ENCODE measurements at regions not wholly inside any gene's neighbourhood (a gene's known extent, or its start where the extent isn't known, plus 50 kb on each side); places are given as distances from the start of the nearest gene placed in this dataset.

GRCh38 chr12:38118632-38119031 lies 197.9 kb upstream of the ALG10B start:
- Mint-ChIP-seq H3K27ac (no peak overlapping the region), H3K9me3 (peaks cover 94 to 95% of the 10 kb centered on the region in 2 experiments), H3K36me3 (ENCODE audit: insufficient read depth in 1 of 3, low read depth in 3 of 3) (peaks cover 13 to 37% (median 21%) of the 10 kb centered on the region in 3 experiments; a peak in 6 of 7 replicates), H3K27me3 (ENCODE audit: low read depth) (no peaks in the 10 kb centered on the region; the same call in none of the 2 replicates), H3K4me1 (no peaks in the 10 kb centered on the region), H3K4me3 (no peak overlapping the region; a peak in 1 of 5 replicates)
- no peak overlapping the region for H4K8ac ChIP-seq (replicated peaks; ENCODE audit: insufficient read length, low read depth, low read length)
- no peaks in the 10 kb centered on the region for H4K20me1 ChIP-seq (ENCODE audit: control insufficient read depth, insufficient read depth, insufficient read length)
- H3K14ac ChIP-seq (ENCODE audit: insufficient read depth, low read length) = no peak overlapping the region
- no peak overlapping the region for H3K4me2 ChIP-seq (ENCODE audit: insufficient read depth, insufficient read length, low read length)
- peaks cover 95% of the 10 kb centered on the region for H3K9me3 ChIP-seq (ENCODE audit: control insufficient read depth, low read depth, low read length)
- no peak overlapping the region for H3K9ac ChIP-seq (ENCODE audit: extremely low read depth, insufficient read length, low read length)
- no peaks in the 10 kb centered on the region for H3K23me2 ChIP-seq (ENCODE audit: insufficient read length, low read depth, low read length, poor library complexity, severe bottlenecking)
- no peak overlapping the region for H3K18ac ChIP-seq (ENCODE audit: insufficient read length, low read depth, low read length)
- no peak overlapping the region for H3K27ac ChIP-seq (ENCODE audit: insufficient read length, low read depth, low read length)
- no peak overlapping the region for H2BK20ac ChIP-seq (ENCODE audit: low read depth, low read length, poor library complexity, severe bottlenecking)
- no peak for DNase-seq
- H4K91ac ChIP-seq (ENCODE audit: insufficient read length, low read depth, low read length) = no peak overlapping the region
- H3K27me3 ChIP-seq (ENCODE audit: insufficient read depth, low read length) = no peaks in the 10 kb centered on the region
- H2BK12ac ChIP-seq (ENCODE audit: insufficient read length, low read depth, low read length) = no peak overlapping the region
- no peak overlapping the region for H3K56ac ChIP-seq (ENCODE audit: insufficient read length, low read depth, low read length)
- no peak overlapping the region for H3K4ac ChIP-seq (ENCODE audit: low read depth, low read length)
- no peaks in the 10 kb centered on the region for H3K4me1 ChIP-seq (ENCODE audit: insufficient read depth, low read length)
- H3K23ac ChIP-seq (ENCODE audit: insufficient read length, low read depth, low read length) = no peak overlapping the region
- no peak overlapping the region for H2AFZ ChIP-seq (ENCODE audit: low read length)
- H2BK120ac ChIP-seq (ENCODE audit: low read depth, low read length, poor library complexity, severe bottlenecking) = no peak overlapping the region
- no peaks in the 10 kb centered on the region for H3K79me1 ChIP-seq (ENCODE audit: insufficient read depth, low read depth, low read length, poor library complexity, severe bottlenecking)
- H3T11ph ChIP-seq (ENCODE audit: low read length) = no peak overlapping the region
- no peak overlapping the region for H2BK15ac ChIP-seq (ENCODE audit: low read depth, low read length)
- no peaks in the 10 kb centered on the region for H3K79me2 ChIP-seq (ENCODE audit: insufficient read depth, low read length)
- H4K5ac ChIP-seq (ENCODE audit: insufficient read length, low read depth, low read length) = no peak overlapping the region
- H2AK5ac ChIP-seq (ENCODE audit: insufficient read length, low read length) = no peak overlapping the region
- no CpG with 5 or more reads among the region's 3 CpGs for WGBS (ENCODE audit: extremely low coverage, insufficient read length, low lambda C conversion rate)
- H2BK5ac ChIP-seq (ENCODE audit: insufficient read length, low read length) = no peak overlapping the region
- no peak for TF ChIP-seq CTCF (conservative IDR thresholded peaks at IDR 0.05)
